ENCODE measurements at regions not wholly inside any gene's neighbourhood (a gene's known extent, or its start where the extent isn't known, plus 50 kb on each side); places are given as distances from the start of the nearest gene placed in this dataset.

- H3K4me3 ChIP-seq (ENCODE audit: low read depth, low read length): no peak overlapping the region
- no peak for TF ChIP-seq CTCF (conservative IDR thresholded peaks at IDR 0.05; ENCODE audit: low read depth, low read length)
- no peak for DNase-seq (ENCODE audit: low read depth)
These were observed 416.6 kb downstream of the FGF13 start for GRCh38 chrX:138294951-138295350.

GRCh38 chrX:138298268-138298667, 413.2 kb downstream of the FGF13 start:
- H3K4me3 ChIP-seq (ENCODE audit: low read depth, low read length): no peak overlapping the region
- TF ChIP-seq CTCF (conservative IDR thresholded peaks at IDR 0.05; ENCODE audit: low read depth, low read length): no peak
- no peak for DNase-seq (ENCODE audit: low read depth)

GRCh38 chrX:138345801-138346200, 365.7 kb downstream of the FGF13 start:
- no peak for TF ChIP-seq CTCF (conservative IDR thresholded peaks at IDR 0.05; ENCODE audit: low read depth, low read length)
- no peak overlapping the region for H3K4me3 ChIP-seq (ENCODE audit: low read depth, low read length)
- no peak for DNase-seq (ENCODE audit: low read depth)

GRCh38 chrX:138349351-138349750, 362.2 kb downstream of the FGF13 start:
- H3K4me3 ChIP-seq (ENCODE audit: low read depth, low read length): no peak overlapping the region
- TF ChIP-seq CTCF (conservative IDR thresholded peaks at IDR 0.05; ENCODE audit: low read depth, low read length): no peak
- no peak for DNase-seq (ENCODE audit: low read depth)

- H3K4me3 ChIP-seq (ENCODE audit: low read depth, low read length): no peak overlapping the region
- no peak for DNase-seq (ENCODE audit: low read depth)
- no peak for TF ChIP-seq CTCF (conservative IDR thresholded peaks at IDR 0.05; ENCODE audit: low read depth, low read length)
These were observed 332.6 kb downstream of the FGF13 start for GRCh38 chrX:138378876-138379275.

- no peak for TF ChIP-seq CTCF (conservative IDR thresholded peaks at IDR 0.05; ENCODE audit: low read depth, low read length)
- H3K4me3 ChIP-seq (ENCODE audit: low read depth, low read length): no peak overlapping the region
- DNase-seq (ENCODE audit: low read depth): no peak
These were observed 303.4 kb downstream of the FGF13 start for GRCh38 chrX:138408101-138408500.

- DNase-seq (ENCODE audit: low read depth): no peak
- no peak overlapping the region for H3K4me3 ChIP-seq (ENCODE audit: low read depth, low read length)
- TF ChIP-seq CTCF (conservative IDR thresholded peaks at IDR 0.05; ENCODE audit: low read depth, low read length): no peak
These were observed 300.5 kb downstream of the FGF13 start for GRCh38 chrX:138411048-138411447.

Data from choroid plexus epithelial cell (primary cell).